Fibroblast of mammary gland (primary cell): ENCODE measurements at regions not wholly inside any gene's neighbourhood (a gene's known extent, or its start where the extent isn't known, plus 50 kb on each side); places are given as distances from the start of the nearest gene placed in this dataset.

Source experiments
- DNase-seq: peaks from one replicate; pipeline ENCODE4 v3.0.0-alpha.2; 2010; ENCODE audit warnings: low read depth
- H3K4me3 ChIP-seq: 2 replicates; pipeline ENCODE4 v1.5.1; 2011; ENCODE audit warnings: low read depth, mild to moderate bottlenecking, low read length, moderate library complexity; ENCODE audit not compliant: control insufficient read depth
- CTCF ChIP-seq: conservative IDR thresholded peaks from 2 replicates; pipeline ENCODE4 v1.5.1; 2011; ENCODE audit warnings: low read depth, low read length, inconsistent platforms; ENCODE audit not compliant: control insufficient read depth, insufficient read depth

- no peak for TF ChIP-seq CTCF
Measured at GRCh38 chr9:87442451-87442850, 55.2 kb upstream of the DAPK1 start.

GRCh38 chr9:87443006-87443405 is 54.7 kb upstream of the DAPK1 start:
- no peak for DNase-seq
- H3K4me3 ChIP-seq: no peak overlapping the region
- TF ChIP-seq CTCF: no peak

More at GRCh38 chr9:87442451-87442850, 55.2 kb upstream of the DAPK1 start:
- H3K4me3 ChIP-seq: no peak overlapping the region
- DNase-seq: no peak

- H3K4me3 ChIP-seq: no peak overlapping the region
- DNase-seq: no peak
- no peak for TF ChIP-seq CTCF
Measured at GRCh38 chr9:87443461-87443860, 54.2 kb upstream of the DAPK1 start.

GRCh38 chr9:87445646-87446045 is 52.0 kb upstream of the DAPK1 start:
- H3K4me3 ChIP-seq: no peak overlapping the region
- no peak for TF ChIP-seq CTCF
- DNase-seq: peak; percentile 12

- TF ChIP-seq CTCF: no peak
- DNase-seq: no peak
- no peak overlapping the region for H3K4me3 ChIP-seq
Measured at GRCh38 chr9:87446527-87446926, 51.1 kb upstream of the DAPK1 start.

- no peak for DNase-seq
- no peak overlapping the region for H3K4me3 ChIP-seq
- TF ChIP-seq CTCF: no peak
Measured at GRCh38 chr9:87447547-87448432, 49.9 kb upstream of the DAPK1 start.
